Activated CD4-positive, alpha-beta T cell treated with anti-CD3 and anti-CD28 coated beads, Interleukin-2, amount 10 ng/mL, durations not matched to agents 24 days and 14 days (primary cell): ENCODE measurements at regions not wholly inside any gene's neighbourhood (a gene's known extent, or its start where the extent isn't known, plus 50 kb on each side); places are given as distances from the start of the nearest gene placed in this dataset.

ENCODE experiments used
- DNase-seq: peaks from one replicate; pipeline ENCODE4 v3.0.0; 2022
- H3K27ac Mint-ChIP-seq: one replicate; pipeline ENCODE4 v1.8.0; 2022; ENCODE audit warnings: mild to moderate bottlenecking, mixed read lengths
- H3K27me3 Mint-ChIP-seq: one replicate; pipeline ENCODE4 v1.8.0; 2022; ENCODE audit warnings: mixed read lengths
- H3K36me3 Mint-ChIP-seq: one replicate; pipeline ENCODE4 v1.8.0; 2022; ENCODE audit warnings: low read depth, mild to moderate bottlenecking, mixed read lengths
- H3K4me1 Mint-ChIP-seq: one replicate; pipeline ENCODE4 v1.8.0; 2021; ENCODE audit warnings: mixed read lengths
- H3K4me3 Mint-ChIP-seq: one replicate; pipeline ENCODE4 v1.8.0; 2022; ENCODE audit warnings: mild to moderate bottlenecking, moderate library complexity, mixed read lengths
- H3K9me3 Mint-ChIP-seq: one replicate; pipeline ENCODE4 v1.8.0; 2021; ENCODE audit warnings: mixed read lengths
- intact Hi-C: fragments of 100-400 bp; cut with micrococcal nuclease; formaldehyde crosslinking; loops from one replicate; pipeline ENCODE4 v1.15.1; 2023

DNA sequence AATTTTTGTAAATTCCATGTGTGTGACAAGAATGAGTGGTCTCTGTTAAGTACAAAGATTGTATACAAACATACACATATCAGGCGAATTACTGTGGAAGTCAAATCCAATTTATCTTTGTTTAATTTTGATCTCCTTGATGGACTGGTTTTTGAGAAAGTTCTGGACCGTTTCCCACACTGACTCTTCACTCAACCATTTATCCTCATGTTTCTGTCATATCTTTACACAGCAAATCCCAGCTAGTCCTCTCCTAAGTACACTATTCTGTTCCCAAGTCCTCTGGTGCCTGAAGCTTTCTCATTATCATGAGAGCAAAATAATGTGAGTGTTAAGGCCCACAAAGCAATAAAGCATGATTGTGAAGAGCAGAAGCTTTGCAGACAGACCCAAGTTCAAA lies 189.9 kb downstream of the WNT5A start:
- DNase-seq = no peak
- H3K4me3 Mint-ChIP-seq = no peak overlapping the region
- no peaks in the 10 kb centered on the region for H3K9me3 Mint-ChIP-seq
- intact Hi-C loops = no loop called here
- no peaks in the 10 kb centered on the region for H3K36me3 Mint-ChIP-seq
- no peaks in the 10 kb centered on the region for H3K27me3 Mint-ChIP-seq
- no peaks in the 10 kb centered on the region for H3K4me1 Mint-ChIP-seq
- no peak overlapping the region for H3K27ac Mint-ChIP-seq

GRCh38 chr3:55296791-55297190 lies 190.3 kb downstream of the WNT5A start:
- H3K27me3 Mint-ChIP-seq = no peaks in the 10 kb centered on the region
- H3K9me3 Mint-ChIP-seq = no peaks in the 10 kb centered on the region
- H3K27ac Mint-ChIP-seq = no peak overlapping the region
- no peak overlapping the region for H3K4me3 Mint-ChIP-seq
- DNase-seq = no peak
- H3K36me3 Mint-ChIP-seq = no peaks in the 10 kb centered on the region
- intact Hi-C loops = no loop called here
- H3K4me1 Mint-ChIP-seq = no peaks in the 10 kb centered on the region

DNA sequence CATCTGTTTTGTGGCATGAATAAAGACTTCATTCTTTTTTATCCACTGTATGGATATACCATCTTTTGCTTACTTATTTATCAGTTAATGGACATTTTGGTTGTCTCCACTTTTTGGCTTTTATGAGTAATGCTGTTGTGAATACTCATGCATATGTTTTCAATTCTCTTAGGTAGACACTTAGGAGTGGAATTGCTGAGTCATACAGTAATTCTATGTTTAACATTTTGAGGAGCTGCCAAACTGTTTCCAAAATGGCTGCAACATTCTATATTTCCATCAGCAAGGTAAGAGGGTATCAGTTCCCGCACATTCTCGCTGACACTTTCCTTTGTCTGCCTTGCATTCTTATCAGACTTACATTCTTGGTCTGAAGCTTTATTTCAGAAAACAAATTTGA lies 191.1 kb downstream of the WNT5A start:
- Mint-ChIP-seq H3K27me3 (no peaks in the 10 kb centered on the region), H3K9me3 (no peaks in the 10 kb centered on the region), H3K4me3 (no peak overlapping the region), H3K36me3 (no peaks in the 10 kb centered on the region), H3K4me1 (no peaks in the 10 kb centered on the region), H3K27ac (no peak overlapping the region)
- intact Hi-C loops = no loop called here
- no peak for DNase-seq

DNA sequence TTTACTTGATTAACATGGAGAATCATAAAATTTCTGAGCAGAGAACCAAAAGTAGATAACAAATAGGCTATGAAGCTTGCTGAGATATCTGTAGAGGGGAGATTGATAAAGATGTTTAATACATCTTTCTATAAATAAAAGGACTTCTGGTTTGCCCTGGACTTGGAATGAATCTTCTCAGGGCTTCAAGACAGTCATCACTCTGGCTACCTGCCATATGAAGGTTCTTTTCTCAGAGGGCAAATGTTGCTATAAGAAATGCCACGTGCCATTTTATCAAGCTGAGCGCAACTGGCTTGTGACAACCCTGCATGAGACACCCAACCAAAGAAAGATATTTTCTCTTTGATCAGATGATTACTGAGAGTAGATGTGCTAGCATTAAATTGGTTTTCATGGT lies 192.5 kb downstream of the WNT5A start:
- Mint-ChIP-seq H3K9me3 (no peaks in the 10 kb centered on the region), H3K27ac (no peak overlapping the region), H3K4me1 (no peaks in the 10 kb centered on the region), H3K27me3 (no peaks in the 10 kb centered on the region), H3K36me3 (no peaks in the 10 kb centered on the region), H3K4me3 (no peak overlapping the region)
- intact Hi-C loops = no loop called here
- no peak for DNase-seq

DNA sequence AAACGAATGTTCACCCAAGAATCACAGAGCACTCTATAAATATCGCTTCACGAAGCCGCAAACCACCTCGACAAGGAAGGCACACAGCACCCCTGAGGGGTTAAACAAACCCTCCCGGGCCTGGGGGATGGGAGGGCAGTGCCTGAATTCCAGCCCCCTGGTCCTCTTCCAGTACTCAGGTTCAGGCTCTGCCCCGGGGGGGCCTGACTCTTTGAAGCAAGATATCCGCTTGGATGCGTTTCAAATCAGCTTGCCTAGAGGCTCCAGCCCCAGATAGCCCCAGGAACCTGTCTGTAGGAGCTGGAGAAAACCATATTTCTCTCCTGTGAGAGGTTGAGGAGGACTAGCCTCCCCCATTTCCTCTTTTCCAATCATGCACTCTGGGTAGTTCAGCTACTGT lies 194.7 kb downstream of the WNT5A start:
- no peaks in the 10 kb centered on the region for H3K9me3 Mint-ChIP-seq
- intact Hi-C loops = no loop called here
- H3K27me3 Mint-ChIP-seq = no peaks in the 10 kb centered on the region
- no peak for DNase-seq
- H3K36me3 Mint-ChIP-seq = no peaks in the 10 kb centered on the region
- no peak overlapping the region for H3K4me3 Mint-ChIP-seq
- H3K4me1 Mint-ChIP-seq = no peaks in the 10 kb centered on the region
- H3K27ac Mint-ChIP-seq = no peak overlapping the region

DNA sequence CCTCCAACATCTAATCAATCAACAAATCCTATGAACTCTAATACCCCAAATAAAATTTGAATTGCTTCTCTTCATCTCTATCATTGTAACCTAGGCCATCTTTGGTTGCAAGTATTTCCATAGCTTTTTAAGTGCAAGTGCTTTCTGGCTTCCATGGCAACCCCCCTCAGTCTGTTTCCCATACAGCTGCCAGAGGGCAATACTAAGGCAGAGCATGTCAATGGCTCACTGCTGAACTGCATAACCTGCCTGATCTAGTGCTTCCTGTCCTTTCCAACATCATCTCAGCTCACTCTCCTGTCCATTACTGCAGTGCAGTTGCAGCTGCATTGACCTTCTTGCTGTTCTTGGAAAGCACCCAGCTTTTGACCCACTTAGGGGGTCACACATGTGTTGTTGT lies 198.4 kb downstream of the WNT5A start:
- no peak for DNase-seq

GRCh38 chr3:55286693-55287092 lies 200.4 kb downstream of the WNT5A start:
- no peak overlapping the region for H3K4me3 Mint-ChIP-seq
- no peaks in the 10 kb centered on the region for H3K4me1 Mint-ChIP-seq
- H3K36me3 Mint-ChIP-seq = no peaks in the 10 kb centered on the region
- H3K27ac Mint-ChIP-seq = no peak overlapping the region
- DNase-seq = no peak
- H3K27me3 Mint-ChIP-seq = no peaks in the 10 kb centered on the region
- no peaks in the 10 kb centered on the region for H3K9me3 Mint-ChIP-seq
- intact Hi-C loops = no loop called here

More for the DNA sequence above, 198.4 kb downstream of the WNT5A start:
- intact Hi-C loops = no loop called here
- Mint-ChIP-seq H3K27me3 (no peaks in the 10 kb centered on the region), H3K27ac (no peak overlapping the region), H3K4me1 (no peaks in the 10 kb centered on the region), H3K36me3 (no peaks in the 10 kb centered on the region), H3K9me3 (no peaks in the 10 kb centered on the region), H3K4me3 (no peak overlapping the region)

- H3K36me3 Mint-ChIP-seq = no peaks in the 10 kb centered on the region
- no peak overlapping the region for H3K27ac Mint-ChIP-seq
- no peaks in the 10 kb centered on the region for H3K9me3 Mint-ChIP-seq
- no peak for DNase-seq
- intact Hi-C loops = no loop called here
- no peaks in the 10 kb centered on the region for H3K4me1 Mint-ChIP-seq
- no peaks in the 10 kb centered on the region for H3K27me3 Mint-ChIP-seq
- H3K4me3 Mint-ChIP-seq = no peak overlapping the region
These were observed 201.9 kb downstream of the WNT5A start for GRCh38 chr3:55285156-55285555.

- DNase-seq = no peak
- H3K27me3 Mint-ChIP-seq = no peaks in the 10 kb centered on the region
- H3K36me3 Mint-ChIP-seq = no peaks in the 10 kb centered on the region
- intact Hi-C loops = no loop called here
- H3K9me3 Mint-ChIP-seq = no peaks in the 10 kb centered on the region
- no peak overlapping the region for H3K27ac Mint-ChIP-seq
- H3K4me3 Mint-ChIP-seq = no peak overlapping the region
- H3K4me1 Mint-ChIP-seq = no peaks in the 10 kb centered on the region
These were observed 203.6 kb downstream of the WNT5A start for GRCh38 chr3:55283441-55283925.

DNA sequence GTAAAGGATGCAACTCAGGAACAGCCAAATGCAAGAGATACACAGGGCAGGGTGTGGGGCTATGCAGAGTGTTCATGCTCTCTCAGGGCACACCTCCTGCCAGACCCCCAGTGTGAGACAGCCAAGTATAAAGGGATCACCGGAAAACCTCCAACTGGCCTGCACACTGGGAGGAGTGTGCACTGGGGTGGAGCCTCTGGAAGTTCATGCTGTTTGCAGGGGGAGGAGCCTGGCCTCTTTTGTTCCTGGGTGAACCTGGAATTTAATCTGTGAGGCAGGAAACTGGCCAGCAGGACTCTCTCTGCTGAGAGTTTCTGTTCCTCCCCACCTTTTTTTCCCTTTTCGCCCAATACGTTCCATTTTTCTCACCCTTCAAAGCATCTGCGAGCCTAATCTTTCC lies 204.1 kb downstream of the WNT5A start:
- H3K27ac Mint-ChIP-seq = no peak overlapping the region
- intact Hi-C loops = no loop called here

DNA sequence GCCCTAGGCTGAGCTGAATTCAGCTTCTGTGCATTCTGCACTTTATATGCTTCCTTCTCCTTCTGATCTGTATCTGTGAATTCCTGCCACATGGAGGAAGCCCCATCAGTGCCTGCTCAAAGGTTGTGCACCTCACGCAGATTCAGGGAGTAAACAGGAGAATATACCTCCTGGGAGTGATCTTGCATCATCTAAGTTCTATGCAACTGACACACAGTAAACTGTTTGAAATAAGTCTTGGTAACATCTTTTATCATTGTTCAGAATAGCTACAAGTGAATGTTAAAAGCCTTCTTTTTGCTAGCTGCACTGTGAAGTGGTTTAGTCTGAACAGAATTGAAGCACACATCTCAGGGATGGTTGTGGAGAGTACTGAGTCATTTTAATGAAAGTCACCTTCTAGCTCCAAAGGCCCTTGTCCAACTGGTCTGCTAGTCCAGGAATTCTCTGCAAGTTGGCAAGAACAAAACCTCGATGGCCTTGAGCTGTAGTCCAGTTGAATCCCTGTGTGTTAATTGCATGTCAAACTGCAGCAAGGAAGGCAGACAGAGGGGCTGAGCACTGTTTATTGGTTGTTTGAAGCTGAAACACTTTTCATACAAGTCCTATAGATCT lies 215.0 kb downstream of the WNT5A start:
- no peak overlapping the region for H3K4me3 Mint-ChIP-seq
- no peak overlapping the region for H3K27ac Mint-ChIP-seq
- no peaks in the 10 kb centered on the region for H3K27me3 Mint-ChIP-seq
- intact Hi-C loops = no loop called here
- DNase-seq = no peak
- no peaks in the 10 kb centered on the region for H3K9me3 Mint-ChIP-seq
- H3K36me3 Mint-ChIP-seq = no peaks in the 10 kb centered on the region
- H3K4me1 Mint-ChIP-seq = no peaks in the 10 kb centered on the region

More for the DNA sequence above, 204.1 kb downstream of the WNT5A start:
- H3K4me3 Mint-ChIP-seq = no peak overlapping the region
- H3K9me3 Mint-ChIP-seq = no peaks in the 10 kb centered on the region
- no peaks in the 10 kb centered on the region for H3K4me1 Mint-ChIP-seq
- no peaks in the 10 kb centered on the region for H3K36me3 Mint-ChIP-seq
- no peaks in the 10 kb centered on the region for H3K27me3 Mint-ChIP-seq
- no peak for DNase-seq

DNA sequence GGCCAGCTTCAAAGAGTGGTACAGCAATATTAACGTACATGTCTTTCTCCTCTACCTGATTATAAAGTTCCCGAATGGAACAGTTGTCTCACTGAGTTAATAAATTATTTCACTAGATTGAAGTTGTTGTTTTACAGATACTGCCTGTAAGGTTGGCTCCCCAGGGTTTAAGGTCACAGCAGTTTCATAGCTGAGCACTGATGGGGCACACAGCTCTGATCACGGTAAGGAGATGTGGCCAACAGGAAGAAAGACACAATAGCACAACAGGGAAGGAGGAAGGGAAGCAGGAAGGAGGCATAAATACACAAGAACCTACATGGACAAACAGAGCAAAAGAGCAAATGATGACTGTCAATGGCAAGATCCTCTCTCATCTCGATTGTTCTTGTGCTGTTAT lies 215.6 kb downstream of the WNT5A start:
- intact Hi-C loops = no loop called here
- no peak overlapping the region for H3K4me3 Mint-ChIP-seq
- H3K27me3 Mint-ChIP-seq = no peaks in the 10 kb centered on the region
- H3K4me1 Mint-ChIP-seq = no peaks in the 10 kb centered on the region
- no peaks in the 10 kb centered on the region for H3K36me3 Mint-ChIP-seq
- H3K27ac Mint-ChIP-seq = no peak overlapping the region
- no peak for DNase-seq
- H3K9me3 Mint-ChIP-seq = no peaks in the 10 kb centered on the region

- no peaks in the 10 kb centered on the region for H3K4me1 Mint-ChIP-seq
- no peaks in the 10 kb centered on the region for H3K36me3 Mint-ChIP-seq
- intact Hi-C loops = no loop called here
- no peaks in the 10 kb centered on the region for H3K9me3 Mint-ChIP-seq
- H3K4me3 Mint-ChIP-seq = no peak overlapping the region
- H3K27me3 Mint-ChIP-seq = no peaks in the 10 kb centered on the region
- no peak overlapping the region for H3K27ac Mint-ChIP-seq
- no peak for DNase-seq
These were observed 216.1 kb downstream of the WNT5A start for GRCh38 chr3:55270976-55271375.

DNA sequence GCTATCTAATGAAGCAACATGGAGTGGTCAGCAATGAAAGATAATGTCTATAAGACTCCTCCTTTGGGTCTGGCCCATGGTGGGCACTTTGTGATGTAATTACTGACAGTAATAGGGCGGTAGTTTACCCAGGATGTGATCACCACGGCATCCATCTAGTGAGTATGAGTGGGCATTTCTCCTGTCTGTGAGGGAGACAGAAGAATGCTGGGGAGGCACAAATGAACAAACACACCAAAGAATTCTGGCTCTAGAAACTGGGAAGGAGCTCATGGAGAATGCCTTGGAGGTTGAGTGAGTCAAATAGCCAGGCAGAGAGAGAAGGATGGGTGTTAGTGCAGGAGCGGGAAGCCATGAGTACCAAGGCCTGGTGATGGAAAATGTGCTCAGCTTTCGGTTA lies 217.5 kb downstream of the WNT5A start:
- no peak for DNase-seq
- Mint-ChIP-seq H3K36me3 (no peaks in the 10 kb centered on the region), H3K27ac (no peak overlapping the region), H3K4me1 (no peaks in the 10 kb centered on the region), H3K27me3 (no peaks in the 10 kb centered on the region), H3K4me3 (no peak overlapping the region), H3K9me3 (no peaks in the 10 kb centered on the region)
- intact Hi-C loops = no loop called here

DNA sequence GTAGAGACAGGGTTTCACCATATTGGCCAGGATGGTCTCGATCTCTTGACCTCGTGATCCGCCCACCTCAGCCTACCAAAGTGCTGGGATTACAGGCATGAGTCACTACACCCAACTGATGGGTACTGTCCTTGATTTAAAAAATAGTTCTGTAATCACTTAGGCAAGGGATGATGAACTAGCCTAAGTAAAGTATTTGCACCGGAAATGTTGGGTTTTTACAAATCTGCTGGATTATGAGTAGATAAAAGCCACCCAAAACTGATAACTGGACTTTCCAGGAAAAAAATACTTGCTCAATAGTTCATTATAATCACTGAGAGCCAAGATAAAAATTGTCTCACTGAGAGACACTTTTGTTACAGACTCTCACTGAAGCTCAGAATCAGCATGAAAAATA lies 218.0 kb downstream of the WNT5A start:
- H3K4me1 Mint-ChIP-seq = no peaks in the 10 kb centered on the region
- intact Hi-C loops = no loop called here

More for the DNA sequence above, 218.0 kb downstream of the WNT5A start:
- Mint-ChIP-seq H3K27ac (no peak overlapping the region), H3K9me3 (no peaks in the 10 kb centered on the region), H3K4me3 (no peak overlapping the region), H3K36me3 (no peaks in the 10 kb centered on the region), H3K27me3 (no peaks in the 10 kb centered on the region)
- no peak for DNase-seq
